GM23338 (cell line): ENCODE measurements at regions not wholly inside any gene's neighbourhood (a gene's known extent, or its start where the extent isn't known, plus 50 kb on each side); places are given as distances from the start of the nearest gene placed in this dataset.

Experiments
- ATAC-seq: fragments of 200-7000 bp; cut with Tn5 transposase; 3 replicates; pipeline ENCODE4 v1.9.1; 2020
- DNase-seq: peaks from one replicate; pipeline ENCODE4 v3.0.0-alpha.2; 2015; ENCODE audit warnings: low spot score
- H2AFZ ChIP-seq: fragments of 200-600 bp; sonication (generic); 2 replicates; pipeline ENCODE4 v1.8.0; 2016; ENCODE audit warnings: antibody characterized with exemption, mild to moderate bottlenecking, moderate library complexity
- H3F3A ChIP-seq: fragments of 200-600 bp; sonication (generic); replicated peaks from 2 replicates; pipeline ENCODE4 v1.8.0; 2017; ENCODE audit warnings: antibody characterized with exemption, mixed run types, low read depth
- H3K27ac ChIP-seq: fragments of 200-600 bp; sonication (generic); 2 replicates; pipeline ENCODE4 v1.6.1; 2016; ENCODE audit warnings: low read depth
- H3K27me3 ChIP-seq: fragments of 200-600 bp; sonication (generic); 2 replicates; pipeline ENCODE4 v1.8.0; 2016; ENCODE audit warnings: mild to moderate bottlenecking, mixed run types, moderate library complexity; ENCODE audit not compliant: insufficient read depth
- H3K36me3 ChIP-seq: fragments of 200-600 bp; sonication (generic); 2 replicates; pipeline ENCODE4 v1.8.0; 2016; ENCODE audit warnings: mild to moderate bottlenecking; ENCODE audit not compliant: insufficient read depth
- H3K4me1 ChIP-seq: fragments of 200-600 bp; sonication (generic); 2 replicates; pipeline ENCODE4 v1.8.0; 2016; ENCODE audit warnings: mild to moderate bottlenecking, moderate library complexity; ENCODE audit not compliant: insufficient read depth
- H3K4me2 ChIP-seq: fragments of 200-600 bp; sonication (generic); 2 replicates; pipeline ENCODE4 v1.7.1; 2017; ENCODE audit warnings: mixed run types
- H3K4me3 ChIP-seq: fragments of 200-600 bp; sonication (generic); 2 replicates; pipeline ENCODE4 v1.6.1; 2016; ENCODE audit warnings: mixed run types
- H3K79me2 ChIP-seq: fragments of 200-600 bp; sonication (generic); replicated peaks from 2 replicates; pipeline ENCODE4 v1.8.0; 2017; ENCODE audit warnings: mild to moderate bottlenecking; ENCODE audit not compliant: insufficient read depth
- H3K9me2 ChIP-seq: fragments of 200-600 bp; sonication (generic); 2 replicates; pipeline ENCODE4 v1.8.0; 2017; ENCODE audit not compliant: insufficient read depth
- H4K20me1 ChIP-seq: fragments of 200-600 bp; sonication (generic); replicated peaks from 2 replicates; pipeline ENCODE4 v1.8.0; 2017; ENCODE audit warnings: mild to moderate bottlenecking; ENCODE audit not compliant: insufficient read depth
- H3K27ac Mint-ChIP-seq: 2 replicates; pipeline ENCODE4 v1.8.0; 2020; ENCODE audit warnings: inconsistent platforms, mild to moderate bottlenecking, moderate library complexity, mixed read lengths
- H3K27me3 Mint-ChIP-seq: 3 replicates; pipeline ENCODE4 v1.8.0; 2022; ENCODE audit warnings: low read depth, mild to moderate bottlenecking, moderate library complexity, mixed read lengths, inconsistent platforms; ENCODE audit not compliant: insufficient read depth, poor library complexity
- H3K36me3 Mint-ChIP-seq: 3 replicates; pipeline ENCODE4 v1.8.0; 2021; ENCODE audit warnings: low read depth, mild to moderate bottlenecking, inconsistent platforms, moderate library complexity, mixed read lengths
- H3K4me1 Mint-ChIP-seq: 3 replicates; pipeline ENCODE4 v1.8.0; 2020; ENCODE audit warnings: mild to moderate bottlenecking, inconsistent platforms, mixed read lengths
- H3K4me3 Mint-ChIP-seq: 3 replicates; pipeline ENCODE4 v1.8.0; 2021; ENCODE audit warnings: moderate library complexity, mild to moderate bottlenecking, inconsistent platforms, mixed read lengths
- H3K9me3 Mint-ChIP-seq: 3 replicates; pipeline ENCODE4 v1.8.0; 2020; ENCODE audit warnings: moderate library complexity, mild to moderate bottlenecking, inconsistent platforms, mixed read lengths
- CREB1 ChIP-seq: fragments of 250-450 bp; sonication (Bioruptor Pico); IDR thresholded peaks from 2 replicates; pipeline ENCODE4 v1.5.0; 2020; ENCODE audit warnings: low read depth, mild to moderate bottlenecking, moderate library complexity
- ETS1 ChIP-seq: IDR thresholded peaks from 2 replicates; pipeline ENCODE4 v1.6.1; 2016; ENCODE audit warnings: antibody characterized with exemption
- EZH2 ChIP-seq: fragments of 200-600 bp; sonication (generic); IDR thresholded peaks from one replicate; pipeline ENCODE4 v1.8.0; 2017; ENCODE audit warnings: antibody characterized with exemption, mild to moderate bottlenecking, low read depth; ENCODE audit not compliant: unreplicated experiment
- EZH2phosphoT487 ChIP-seq: fragments of 200-600 bp; sonication (generic); IDR thresholded peaks from one replicate; pipeline ENCODE4 v1.8.1; 2018; ENCODE audit warnings: antibody characterized with exemption; ENCODE audit not compliant: unreplicated experiment
- JUNB ChIP-seq: IDR thresholded peaks from one replicate; pipeline ENCODE4 v1.6.1; 2016; ENCODE audit warnings: antibody characterized with exemption; ENCODE audit not compliant: unreplicated experiment
- NANOG ChIP-seq: IDR thresholded peaks from 2 replicates; pipeline ENCODE4 v1.6.1; 2016; ENCODE audit warnings: antibody characterized with exemption, borderline replicate concordance
- POLR2AphosphoS5 ChIP-seq: IDR thresholded peaks from 2 replicates; pipeline ENCODE4 v1.6.1; 2016; ENCODE audit warnings: antibody characterized with exemption, low read depth
- STAT1 ChIP-seq: IDR thresholded peaks from one replicate; pipeline ENCODE4 v1.6.1; 2016; ENCODE audit warnings: antibody characterized with exemption; ENCODE audit not compliant: unreplicated experiment
- ZNF114 ChIP-seq: fragments of 250-450 bp; sonication (Bioruptor Pico); IDR thresholded peaks from 2 replicates; pipeline ENCODE4 v1.5.0; 2020; ENCODE audit warnings: mild to moderate bottlenecking, moderate library complexity
- ZNF331 ChIP-seq: fragments of 250-450 bp; sonication (Bioruptor Pico); IDR thresholded peaks from 2 replicates; pipeline ENCODE4 v1.5.0; 2020; ENCODE audit warnings: low read depth, mild to moderate bottlenecking, moderate library complexity
- ZNF462 ChIP-seq: fragments of 250-450 bp; sonication (Bioruptor Pico); IDR thresholded peaks from 2 replicates; pipeline ENCODE4 v1.5.0; 2020; ENCODE audit warnings: mild to moderate bottlenecking, moderate library complexity
- TF ChIP-seq, protein P1 (sequence below), 2 experiments: fragments of 200-600 bp in 1 of 2; sonication (generic) in 1 of 2; conservative IDR thresholded peaks; 2 replicates each; pipeline versions ENCODE4 v1.5.1 to v1.6.1; 2016 to 2017; ENCODE audit warnings: antibody characterized with exemption in 2 of 2, low read depth in 2 of 2, mild to moderate bottlenecking in 2 of 2, moderate library complexity in 1 of 2

DNA sequence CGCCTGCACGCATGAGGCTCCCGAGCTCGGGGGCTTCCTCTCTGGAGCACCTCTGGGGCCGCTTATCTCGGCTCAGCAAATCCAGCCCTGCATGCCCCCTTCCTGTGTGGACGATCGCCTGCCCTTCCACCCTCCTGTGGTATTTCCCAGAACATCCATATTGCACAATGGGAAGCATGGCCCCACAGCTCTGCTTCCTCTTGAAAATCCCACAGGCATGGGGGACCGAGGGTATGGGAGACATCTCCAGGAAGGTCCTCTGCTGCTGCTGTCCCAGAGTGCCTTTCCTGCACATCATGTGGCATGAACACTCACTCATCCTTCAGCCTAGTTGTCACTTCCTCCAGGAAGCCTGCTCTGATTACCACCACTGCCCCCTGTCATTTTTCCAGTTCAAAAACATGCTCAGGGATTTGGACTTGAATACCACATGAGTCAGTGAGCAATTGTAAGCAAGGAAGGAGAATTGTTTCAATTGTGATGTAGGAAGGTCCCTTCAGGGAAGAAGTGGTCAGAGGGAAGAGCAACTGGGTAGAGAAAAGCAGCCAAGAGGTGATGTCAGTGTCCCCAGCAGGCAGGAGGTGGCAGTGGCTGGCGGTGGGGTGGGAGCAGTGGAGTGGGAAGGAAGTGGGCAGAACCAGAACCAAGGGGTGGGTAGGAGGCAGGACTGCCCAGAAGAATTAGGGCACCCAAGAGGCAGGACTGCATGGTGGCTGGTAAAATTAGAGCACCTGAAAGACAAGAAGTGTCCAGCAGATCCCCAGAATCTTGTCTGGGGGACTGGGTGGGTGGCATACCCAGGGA lies 67.5 kb upstream of the ZMIZ1 start:
- Mint-ChIP-seq H3K27ac (no peak overlapping the region), H3K9me3 (no peaks in the 10 kb centered on the region), H3K36me3 (no peaks in the 10 kb centered on the region), H3K27me3 (peaks cover 14% of the 10 kb centered on the region), H3K4me1 (peaks cover 10% of the 10 kb centered on the region; the same call in 1 of the 3 replicates), H3K4me3 (no peak overlapping the region)
- no peak for DNase-seq
- Histone ChIP-seq H3K79me2 (no peaks in the 10 kb centered on the region), H2AFZ (no peak overlapping the region), H3K36me3 (no peaks in the 10 kb centered on the region), H3K4me1 (no peaks in the 10 kb centered on the region), H3K27me3 (no peaks in the 10 kb centered on the region), H4K20me1 (no peaks in the 10 kb centered on the region), H3F3A (no peaks in the 10 kb centered on the region), H3K9me2 (no peaks in the 10 kb centered on the region), H3K4me3 (no peak overlapping the region), H3K27ac (no peak overlapping the region), H3K4me2 (no peak overlapping the region)
- ATAC-seq, result no peak
- TF ChIP-seq NANOG (no peak), EZH2phosphoT487 (no peak), POLR2AphosphoS5 (no peak)

DNA sequence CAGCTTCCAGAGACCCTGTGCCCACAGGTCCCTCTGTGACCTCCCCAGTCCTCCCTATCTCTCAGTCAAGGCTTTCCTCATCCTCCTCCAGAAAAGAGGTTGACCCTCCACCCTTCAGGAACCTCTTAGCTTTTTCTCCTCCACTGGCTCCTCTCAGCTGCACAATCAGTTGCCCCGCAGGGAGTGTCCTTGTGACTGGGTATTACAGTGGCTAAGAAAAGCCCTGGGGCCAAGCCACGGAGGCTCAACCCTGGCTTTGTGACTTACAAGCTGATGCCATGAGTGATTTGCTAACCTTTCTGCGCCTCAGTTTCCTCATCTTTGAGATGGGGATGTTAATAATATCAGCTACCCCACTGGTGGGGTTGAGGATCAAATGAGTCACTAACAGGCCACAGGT lies 66.4 kb upstream of the ZMIZ1 start:
- no peak for ATAC-seq
- no peaks in the 10 kb centered on the region for H3K36me3 ChIP-seq
- H3K4me1 ChIP-seq, result no peaks in the 10 kb centered on the region
- DNase-seq, result no peak
- H3K4me3 Mint-ChIP-seq, result no peak overlapping the region
- no peaks in the 10 kb centered on the region for H3K9me2 ChIP-seq
- H3F3A ChIP-seq, result no peaks in the 10 kb centered on the region
- no peak overlapping the region for H2AFZ ChIP-seq
- H4K20me1 ChIP-seq, result no peaks in the 10 kb centered on the region
- no peak overlapping the region for H3K27ac ChIP-seq
- H3K36me3 Mint-ChIP-seq, result no peaks in the 10 kb centered on the region
- no peaks in the 10 kb centered on the region for H3K79me2 ChIP-seq
- no peak overlapping the region for H3K4me2 ChIP-seq
- no peak overlapping the region for H3K4me3 ChIP-seq
- H3K4me1 Mint-ChIP-seq, result 0 out of 3 replicates have a peak, but pooled peaks cover 4% of the 10 kb centered on the region
- H3K9me3 Mint-ChIP-seq, result no peaks in the 10 kb centered on the region
- H3K27me3 ChIP-seq, result no peaks in the 10 kb centered on the region
- H3K27me3 Mint-ChIP-seq, result peaks cover 14% of the 10 kb centered on the region
- H3K27ac Mint-ChIP-seq, result no peak overlapping the region
- TF ChIP-seq JUNB (no peak), STAT1 (no peak), ZNF331 (CRISPR knock-in tag) (no peak), CREB1 (no peak), ZNF114 (no peak), EZH2phosphoT487 (no peak), ETS1 (no peak), ZNF462 (CRISPR knock-in tag) (no peak), EZH2 (no peak)
- TF ChIP-seq, protein P1, sequence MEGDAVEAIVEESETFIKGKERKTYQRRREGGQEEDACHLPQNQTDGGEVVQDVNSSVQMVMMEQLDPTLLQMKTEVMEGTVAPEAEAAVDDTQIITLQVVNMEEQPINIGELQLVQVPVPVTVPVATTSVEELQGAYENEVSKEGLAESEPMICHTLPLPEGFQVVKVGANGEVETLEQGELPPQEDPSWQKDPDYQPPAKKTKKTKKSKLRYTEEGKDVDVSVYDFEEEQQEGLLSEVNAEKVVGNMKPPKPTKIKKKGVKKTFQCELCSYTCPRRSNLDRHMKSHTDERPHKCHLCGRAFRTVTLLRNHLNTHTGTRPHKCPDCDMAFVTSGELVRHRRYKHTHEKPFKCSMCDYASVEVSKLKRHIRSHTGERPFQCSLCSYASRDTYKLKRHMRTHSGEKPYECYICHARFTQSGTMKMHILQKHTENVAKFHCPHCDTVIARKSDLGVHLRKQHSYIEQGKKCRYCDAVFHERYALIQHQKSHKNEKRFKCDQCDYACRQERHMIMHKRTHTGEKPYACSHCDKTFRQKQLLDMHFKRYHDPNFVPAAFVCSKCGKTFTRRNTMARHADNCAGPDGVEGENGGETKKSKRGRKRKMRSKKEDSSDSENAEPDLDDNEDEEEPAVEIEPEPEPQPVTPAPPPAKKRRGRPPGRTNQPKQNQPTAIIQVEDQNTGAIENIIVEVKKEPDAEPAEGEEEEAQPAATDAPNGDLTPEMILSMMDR (conservative IDR thresholded peaks at IDR 0.05; ENCODE audit: low read depth in 2 of 2), result no peak
